NB4 (cell line): ENCODE measurements at regions not wholly inside any gene's neighbourhood (a gene's known extent, or its start where the extent isn't known, plus 50 kb on each side); places are given as distances from the start of the nearest gene placed in this dataset.
"Not testable (repeated sequence)": the region's sequence is repeated elsewhere in the genome, so short reads cannot be mapped to it uniquely, and the experiment has no call there.

Experiments used
- DNase-seq: peaks from one replicate; pipeline ENCODE4 v3.0.0; 2010; ENCODE audit warnings: low read depth
- H3K4me3 ChIP-seq: one replicate; pipeline ENCODE4 v1.5.1; 2011; ENCODE audit warnings: mild to moderate bottlenecking, low read depth, low read length, moderate library complexity
- CTCF ChIP-seq: IDR thresholded peaks from one replicate; pipeline ENCODE4 v1.5.1; 2012; ENCODE audit warnings: low read depth, low read length
- MAX ChIP-seq: IDR thresholded peaks from 2 replicates; pipeline ENCODE4 v1.6.1; 2011; ENCODE audit warnings: low read depth, low read length
- MYC ChIP-seq: IDR thresholded peaks from 2 replicates; pipeline ENCODE4 v1.6.1; 2011; ENCODE audit warnings: low read depth, low read length
- POLR2A ChIP-seq: IDR thresholded peaks from 2 replicates; pipeline ENCODE4 v1.6.1; 2011; ENCODE audit warnings: mild to moderate bottlenecking; ENCODE audit not compliant: insufficient read length; ENCODE audit errors: extremely low read depth

GRCh38 chr7:55688684-55689681 lies 116.7 kb upstream of the VOPP1 start:
- not testable (repeated sequence) for H3K4me3 ChIP-seq, DNase-seq

DNA sequence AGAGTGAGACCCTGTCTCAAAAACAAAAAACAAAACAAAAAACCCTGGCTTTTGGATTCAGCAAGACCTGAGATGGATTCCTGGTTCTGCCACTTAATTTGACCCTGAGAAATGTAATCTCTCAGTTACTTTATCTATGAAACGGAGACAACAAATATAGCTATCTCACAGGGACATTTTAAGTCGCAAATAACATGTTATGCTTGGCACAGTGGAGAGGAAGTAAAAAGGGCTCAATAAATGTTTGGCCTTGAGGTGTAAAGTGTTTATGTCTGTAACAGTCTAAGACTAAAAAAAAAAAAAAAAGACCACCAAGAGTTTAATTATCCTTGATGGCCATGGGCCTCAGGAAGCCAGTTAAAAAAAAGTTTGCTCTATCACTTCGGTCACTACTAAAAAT lies 116.0 kb upstream of the VOPP1 start:
- not testable (repeated sequence) for H3K4me3 ChIP-seq, DNase-seq

- H3K4me3 ChIP-seq, DNase-seq: not testable (repeated sequence)
Measured at GRCh38 chr7:55687252-55687651, 115.0 kb upstream of the VOPP1 start.

- not testable (repeated sequence) for DNase-seq, H3K4me3 ChIP-seq
Measured at GRCh38 chr7:55686771-55687170, 114.5 kb upstream of the VOPP1 start.

DNA sequence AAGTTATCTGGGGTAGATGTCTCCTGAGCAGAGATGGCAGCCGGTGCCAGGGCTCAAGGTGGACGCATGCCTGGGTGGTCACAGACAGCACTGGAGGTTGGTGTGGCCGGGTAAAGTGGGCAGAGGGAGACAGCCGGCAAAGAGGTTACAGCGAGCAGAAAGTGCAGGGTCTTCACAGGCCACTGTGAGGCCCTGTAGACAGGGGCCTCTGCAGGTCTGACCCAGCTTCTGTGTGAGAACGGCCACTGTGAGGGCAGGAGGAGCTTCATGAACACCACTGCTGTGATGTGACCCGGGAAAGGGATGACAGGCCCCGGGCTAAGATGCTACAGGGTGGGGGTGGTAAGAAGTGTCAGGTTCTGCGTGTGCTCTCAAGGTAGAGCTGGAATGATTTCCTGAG lies 111.2 kb upstream of the VOPP1 start:
- DNase-seq, H3K4me3 ChIP-seq: not testable (repeated sequence)

GRCh38 chr7:55675589-55675988 lies 103.3 kb upstream of the VOPP1 start:
- not testable (repeated sequence) for H3K4me3 ChIP-seq, DNase-seq

- DNase-seq, H3K4me3 ChIP-seq: not testable (repeated sequence)
Measured at GRCh38 chr7:55673525-55673924, 101.2 kb upstream of the VOPP1 start.

- H3K4me3 ChIP-seq, DNase-seq: not testable (repeated sequence)
Measured at GRCh38 chr7:55672084-55672483, 99.8 kb upstream of the VOPP1 start.

GRCh38 chr7:55657654-55658053 lies 85.4 kb upstream of the VOPP1 start:
- DNase-seq, result peak; percentile 81
- H3K4me3 ChIP-seq, result no peak overlapping the region
- TF ChIP-seq CTCF, result no peak
- no peak for TF ChIP-seq MAX
- no peak for TF ChIP-seq MYC
- no peak for TF ChIP-seq POLR2A

GRCh38 chr7:55651057-55651456 lies 78.8 kb upstream of the VOPP1 start:
- TF ChIP-seq MYC (no peak), CTCF (no peak)
- DNase-seq, result no peak
- H3K4me3 ChIP-seq, result no peak overlapping the region

GRCh38 chr7:55649238-55649637 lies 76.9 kb upstream of the VOPP1 start:
- DNase-seq, result no peak
- TF ChIP-seq POLR2A (no peak), MYC (no peak), CTCF (no peak), MAX (no peak)
- no peak overlapping the region for H3K4me3 ChIP-seq
